HG02884 (cell line): ENCODE measurements at regions not wholly inside any gene's neighbourhood (a gene's known extent, or its start where the extent isn't known, plus 50 kb on each side); places are given as distances from the start of the nearest gene placed in this dataset.
"Not testable (repeated sequence)": the region's sequence is repeated elsewhere in the genome, so short reads cannot be mapped to it uniquely, and the experiment has no call there.

ENCODE experiments used
- ATAC-seq: cut with Tn5 transposase; IDR thresholded peaks from one replicate; pipeline ENCODE4 v1.9.1; 2021; ENCODE audit warnings: mild to moderate bottlenecking, moderate library complexity; ENCODE audit not compliant: unreplicated experiment

- ATAC-seq, result no peak
These were observed 963.8 kb upstream of the CNTN5 start for GRCh38 chr11:98056945-98057344.

- no peak for ATAC-seq
These were observed 961.3 kb upstream of the CNTN5 start for GRCh38 chr11:98059488-98059887.

- ATAC-seq, result no peak
These were observed 960.0 kb upstream of the CNTN5 start for GRCh38 chr11:98060759-98061158.

- ATAC-seq, result no peak
These were observed 958.9 kb upstream of the CNTN5 start for GRCh38 chr11:98061858-98062257.

GRCh38 chr11:98062714-98063113 lies 958.0 kb upstream of the CNTN5 start:
- ATAC-seq, result no peak

GRCh38 chr11:98068251-98068650 lies 952.5 kb upstream of the CNTN5 start:
- no peak for ATAC-seq

GRCh38 chr11:98069147-98069546 lies 951.6 kb upstream of the CNTN5 start:
- not testable (repeated sequence) for ATAC-seq

GRCh38 chr11:98069861-98070260 lies 950.9 kb upstream of the CNTN5 start:
- no peak for ATAC-seq

- no peak for ATAC-seq
These were observed 929.8 kb upstream of the CNTN5 start for GRCh38 chr11:98090861-98091505.

GRCh38 chr11:98099371-98099770 lies 921.4 kb upstream of the CNTN5 start:
- ATAC-seq, result no peak

- no peak for ATAC-seq
These were observed 920.1 kb upstream of the CNTN5 start for GRCh38 chr11:98100689-98101088.

GRCh38 chr11:98101329-98101728 lies 919.4 kb upstream of the CNTN5 start:
- no peak for ATAC-seq

- ATAC-seq, result no peak
These were observed 916.5 kb upstream of the CNTN5 start for GRCh38 chr11:98104249-98104648.

- ATAC-seq, result no peak
These were observed 913.0 kb upstream of the CNTN5 start for GRCh38 chr11:98107736-98108135.

GRCh38 chr11:98110030-98110429 lies 910.7 kb upstream of the CNTN5 start:
- no peak for ATAC-seq

GRCh38 chr11:98115873-98116272 lies 904.9 kb upstream of the CNTN5 start:
- ATAC-seq, result no peak

- no peak for ATAC-seq
These were observed 890.6 kb upstream of the CNTN5 start for GRCh38 chr11:98130117-98130625.

GRCh38 chr11:98136357-98136756 lies 884.4 kb upstream of the CNTN5 start:
- ATAC-seq, result no peak

GRCh38 chr11:98137437-98137836 lies 883.3 kb upstream of the CNTN5 start:
- no peak for ATAC-seq

GRCh38 chr11:98143661-98144060 lies 877.1 kb upstream of the CNTN5 start:
- ATAC-seq, result no peak

GRCh38 chr11:98153752-98154151 lies 867.0 kb upstream of the CNTN5 start:
- no peak for ATAC-seq

- no peak for ATAC-seq
These were observed 865.1 kb upstream of the CNTN5 start for GRCh38 chr11:98155696-98156095.

GRCh38 chr11:98177925-98178324 lies 842.8 kb upstream of the CNTN5 start:
- no peak for ATAC-seq
